ENCODE measurements at regions not wholly inside any gene's neighbourhood (a gene's known extent, or its start where the extent isn't known, plus 50 kb on each side); places are given as distances from the start of the nearest gene placed in this dataset.

DNA sequence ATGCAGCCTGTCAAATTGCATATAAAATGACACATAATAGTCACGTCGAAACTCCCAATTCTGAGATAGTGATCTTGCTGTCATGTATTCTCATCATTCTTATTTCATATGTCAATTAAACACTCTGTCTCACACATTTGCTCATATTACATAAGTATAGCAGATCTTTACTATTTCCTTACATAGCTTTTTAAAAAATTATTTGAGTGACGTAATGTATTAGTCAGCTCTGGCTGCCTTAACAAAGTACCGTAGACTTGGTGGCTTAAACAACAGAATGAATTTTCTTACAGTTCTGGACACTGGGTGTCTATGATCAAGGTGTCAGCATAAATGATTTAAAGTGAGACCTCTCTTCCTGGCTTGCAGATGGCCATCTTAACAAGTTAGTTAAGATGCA is 1032.3 kb upstream of the NRXN1 start:
- H3K36me3 ChIP-seq: no peaks in the 10 kb centered on the region
- TF ChIP-seq, protein P1, sequence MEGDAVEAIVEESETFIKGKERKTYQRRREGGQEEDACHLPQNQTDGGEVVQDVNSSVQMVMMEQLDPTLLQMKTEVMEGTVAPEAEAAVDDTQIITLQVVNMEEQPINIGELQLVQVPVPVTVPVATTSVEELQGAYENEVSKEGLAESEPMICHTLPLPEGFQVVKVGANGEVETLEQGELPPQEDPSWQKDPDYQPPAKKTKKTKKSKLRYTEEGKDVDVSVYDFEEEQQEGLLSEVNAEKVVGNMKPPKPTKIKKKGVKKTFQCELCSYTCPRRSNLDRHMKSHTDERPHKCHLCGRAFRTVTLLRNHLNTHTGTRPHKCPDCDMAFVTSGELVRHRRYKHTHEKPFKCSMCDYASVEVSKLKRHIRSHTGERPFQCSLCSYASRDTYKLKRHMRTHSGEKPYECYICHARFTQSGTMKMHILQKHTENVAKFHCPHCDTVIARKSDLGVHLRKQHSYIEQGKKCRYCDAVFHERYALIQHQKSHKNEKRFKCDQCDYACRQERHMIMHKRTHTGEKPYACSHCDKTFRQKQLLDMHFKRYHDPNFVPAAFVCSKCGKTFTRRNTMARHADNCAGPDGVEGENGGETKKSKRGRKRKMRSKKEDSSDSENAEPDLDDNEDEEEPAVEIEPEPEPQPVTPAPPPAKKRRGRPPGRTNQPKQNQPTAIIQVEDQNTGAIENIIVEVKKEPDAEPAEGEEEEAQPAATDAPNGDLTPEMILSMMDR (IDR thresholded peaks at IDR 0.05): no peak
- TF ChIP-seq POLR2A (IDR thresholded peaks at IDR 0.05) (no peak), POLR2AphosphoS5 (IDR thresholded peaks at IDR 0.05) (no peak), EP300 (IDR thresholded peaks at IDR 0.05) (no peak)
- H3K4me1 ChIP-seq: no peaks in the 10 kb centered on the region
- no peaks in the 10 kb centered on the region for H3K9me3 ChIP-seq
- no peak overlapping the region for H3K27ac ChIP-seq
- no peak for DNase-seq
- intact Hi-C loops (cut with DNase I): no loop called here
- 93 to 96% methylated on average over 4 of the region's 4 CpGs for WGBS, 2 donors
- H3K4me3 ChIP-seq: no peak overlapping the region
- no peaks in the 10 kb centered on the region for H3K27me3 ChIP-seq

DNA sequence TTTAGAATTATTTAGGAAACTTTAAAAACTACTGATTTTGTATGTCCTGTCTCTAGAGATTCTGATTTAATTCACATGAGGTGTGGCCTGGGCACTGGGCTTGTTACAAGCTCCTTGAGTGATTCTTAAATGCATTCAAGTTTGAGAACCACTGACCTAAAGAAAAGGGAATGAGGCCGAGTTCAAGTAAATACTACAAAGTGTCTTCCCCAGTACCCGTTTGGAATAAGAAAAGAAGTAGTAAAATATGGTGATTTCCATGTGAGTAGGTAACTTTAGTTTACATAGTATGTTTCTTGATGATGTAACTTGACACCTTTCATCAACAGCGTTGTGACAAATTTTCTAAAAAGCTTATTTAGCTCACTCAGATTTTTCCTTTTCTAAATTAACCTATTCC is 1022.9 kb upstream of the NRXN1 start:
- Histone ChIP-seq H3K9me3 (no peaks in the 10 kb centered on the region), H3K27me3 (no peaks in the 10 kb centered on the region), H3K4me1 (peaks cover 0 to 4% (median 0%) of the 10 kb centered on the region in 4 donors), H3K4me3 (no peak overlapping the region), H3K27ac (no peak overlapping the region), H3K36me3 (no peaks in the 10 kb centered on the region)
- 47 to 58% methylated on average over 3 of the region's 3 CpGs for whole genome bisulfite sequencing, 2 donors
- DNase-seq: no peak
- intact Hi-C loops (cut with DNase I): no loop called here
- TF ChIP-seq POLR2A (IDR thresholded peaks at IDR 0.05): no peak
- TF ChIP-seq, protein P1 (IDR thresholded peaks at IDR 0.05): no peak
- TF ChIP-seq POLR2AphosphoS5 (IDR thresholded peaks at IDR 0.05): no peak
- no peak for TF ChIP-seq EP300 (IDR thresholded peaks at IDR 0.05)

DNA sequence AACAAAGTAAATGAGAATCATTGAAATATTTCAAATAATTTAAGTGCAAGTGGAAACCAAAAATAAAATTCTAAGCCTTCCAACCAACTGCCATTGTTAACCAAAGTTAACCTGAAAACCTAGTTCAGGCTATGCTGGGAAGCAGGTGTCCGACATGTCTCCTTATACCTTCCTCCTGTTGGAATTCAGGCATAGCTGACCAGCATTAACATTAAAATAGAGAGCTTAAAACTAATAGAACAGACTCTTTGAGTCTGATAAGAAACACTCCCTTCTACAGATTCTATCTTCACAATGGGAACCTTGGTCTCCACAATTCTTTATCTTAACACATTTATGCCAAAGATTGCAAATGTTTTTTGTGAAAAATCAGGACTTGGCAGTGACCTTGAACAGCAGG is 1004.9 kb upstream of the NRXN1 start:
- no peak for DNase-seq
- intact Hi-C loops (cut with DNase I): no loop called here
- Histone ChIP-seq H3K4me3 (no peak overlapping the region), H3K36me3 (no peaks in the 10 kb centered on the region), H3K27me3 (no peaks in the 10 kb centered on the region), H3K9me3 (no peaks in the 10 kb centered on the region), H3K27ac (no peak overlapping the region), H3K4me1 (no peaks in the 10 kb centered on the region)
- TF ChIP-seq POLR2AphosphoS5 (IDR thresholded peaks at IDR 0.05): no peak
- no peak for TF ChIP-seq POLR2A (IDR thresholded peaks at IDR 0.05)
- WGBS, 2 donors: 78 to 84% methylated on average over 1 of the region's 1 CpG

DNA sequence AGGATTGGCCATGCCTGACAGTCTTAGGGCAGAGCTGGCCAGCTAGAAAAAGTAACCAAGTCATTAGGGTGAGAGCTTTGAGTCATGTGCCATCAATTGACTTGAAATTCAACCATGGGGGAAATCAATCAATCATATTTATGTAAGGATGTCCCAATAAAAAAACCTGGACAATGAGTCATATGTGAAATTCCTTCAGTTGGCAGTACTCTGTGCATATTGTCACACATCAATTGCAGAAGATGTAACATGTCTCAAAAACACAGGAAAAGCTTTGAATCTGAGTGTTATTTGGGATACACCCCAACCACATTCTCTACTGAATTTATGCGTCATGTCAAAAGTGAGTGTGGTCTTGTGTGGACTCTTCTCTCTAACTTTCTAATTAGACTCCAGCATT is 1004.1 kb upstream of the NRXN1 start:
- no peaks in the 10 kb centered on the region for H3K4me1 ChIP-seq
- intact Hi-C loops (cut with DNase I): no loop called here
- H3K4me3 ChIP-seq: no peak overlapping the region
- DNase-seq: no peak
- no peaks in the 10 kb centered on the region for H3K27me3 ChIP-seq
- 97 to 98% methylated on average over 1 of the region's 1 CpG for WGBS, 2 donors
- no peak overlapping the region for H3K27ac ChIP-seq
- H3K9me3 ChIP-seq: no peaks in the 10 kb centered on the region
- H3K36me3 ChIP-seq: no peaks in the 10 kb centered on the region
- TF ChIP-seq POLR2AphosphoS5 (IDR thresholded peaks at IDR 0.05): no peak
- TF ChIP-seq, protein P1 (IDR thresholded peaks at IDR 0.05): no peak
- no peak for TF ChIP-seq POLR2A (IDR thresholded peaks at IDR 0.05)
- no peak for TF ChIP-seq EP300 (IDR thresholded peaks at IDR 0.05)

DNA sequence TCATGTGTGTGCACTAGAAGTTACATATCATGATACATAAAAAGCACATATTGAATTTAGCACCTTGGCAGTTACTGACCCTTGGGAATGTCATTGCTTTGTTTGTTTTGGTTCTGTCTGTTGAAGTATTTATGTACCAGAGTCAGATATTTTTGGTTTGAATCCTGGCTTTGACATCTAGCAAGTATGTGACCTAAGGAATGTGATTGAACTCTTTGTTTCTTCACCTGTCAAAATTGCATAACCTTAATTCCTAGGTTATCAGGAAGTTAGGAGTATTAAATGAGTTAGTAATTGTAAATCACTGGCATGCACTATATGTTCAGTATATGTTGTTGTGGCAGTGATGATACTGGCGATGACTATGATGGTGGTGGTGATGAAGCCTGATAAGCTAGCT is 1003.5 kb upstream of the NRXN1 start:
- no peaks in the 10 kb centered on the region for H3K27me3 ChIP-seq
- intact Hi-C loops (cut with DNase I): no loop called here
- H3K4me1 ChIP-seq: no peaks in the 10 kb centered on the region
- no peak overlapping the region for H3K27ac ChIP-seq
- DNase-seq: no peak
- no peaks in the 10 kb centered on the region for H3K36me3 ChIP-seq
- 77 to 78% methylated on average over 1 of the region's 1 CpG for WGBS, 2 donors
- H3K9me3 ChIP-seq: no peaks in the 10 kb centered on the region
- TF ChIP-seq POLR2AphosphoS5 (IDR thresholded peaks at IDR 0.05): no peak
- TF ChIP-seq POLR2A (IDR thresholded peaks at IDR 0.05): no peak
- TF ChIP-seq, protein P1 (IDR thresholded peaks at IDR 0.05): no peak
- H3K4me3 ChIP-seq: no peak overlapping the region

Measured in sigmoid colon (tissue), 6 donors.